ENCODE measurements at regions not wholly inside any gene's neighbourhood (a gene's known extent, or its start where the extent isn't known, plus 50 kb on each side); places are given as distances from the start of the nearest gene placed in this dataset.
A peak's percentile ranks its signal among the peaks of the same experiment; 100 is the strongest.
"Not testable (repeated sequence)": the region's sequence is repeated elsewhere in the genome, so short reads cannot be mapped to it uniquely, and the experiment has no call there.

DNA sequence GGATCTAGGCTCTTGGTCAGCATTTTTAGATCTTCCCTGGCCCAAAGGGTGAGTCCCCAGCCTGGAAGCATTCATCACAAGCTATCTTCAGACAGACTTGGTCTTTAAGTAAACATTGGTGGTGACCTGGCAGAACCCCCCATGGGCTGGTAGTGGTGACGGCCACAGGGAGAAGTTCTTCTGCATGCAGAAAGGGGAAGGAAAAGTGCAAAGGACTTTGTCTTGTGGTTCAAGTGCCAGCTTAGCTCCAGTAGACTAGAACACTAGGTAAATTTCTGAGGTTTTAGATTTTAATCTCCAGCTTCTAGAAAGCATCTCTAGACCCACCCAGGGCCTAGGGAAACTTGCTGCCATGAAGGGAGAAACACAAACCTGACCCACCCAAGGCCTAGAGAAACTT is 584.0 kb downstream of the CHSY3 start:
- no peak for DNase-seq (ENCODE audit: low read depth)

- DNase-seq (ENCODE audit: low read depth) = no peak
Observed at GRCh38 chr5:130479045-130479804, 575.0 kb downstream of the CHSY3 start.

DNA sequence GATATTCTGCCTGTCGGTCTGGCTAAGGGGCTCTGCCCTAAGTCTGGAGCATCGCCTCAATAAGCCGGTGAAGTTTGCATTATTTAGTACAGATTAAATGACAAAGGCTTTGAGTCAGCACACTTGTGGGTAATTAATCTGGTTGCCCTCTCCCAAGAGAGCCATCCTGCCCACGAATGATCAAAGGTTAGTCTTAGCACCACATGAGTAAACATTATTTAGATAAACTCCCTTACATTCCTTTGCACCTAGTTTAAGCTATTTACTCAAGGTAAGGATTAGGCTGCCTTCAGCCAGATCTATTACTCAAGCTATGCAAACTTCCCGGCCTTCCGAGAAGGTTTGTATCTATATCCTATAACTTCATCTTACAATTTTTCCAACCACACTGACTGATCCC is 572.1 kb downstream of the CHSY3 start:
- DNase-seq (ENCODE audit: low read depth) = no peak

GRCh38 chr5:130462516-130462915 is 558.3 kb downstream of the CHSY3 start:
- peak; percentile 12 for DNase-seq (ENCODE audit: low read depth)

DNA sequence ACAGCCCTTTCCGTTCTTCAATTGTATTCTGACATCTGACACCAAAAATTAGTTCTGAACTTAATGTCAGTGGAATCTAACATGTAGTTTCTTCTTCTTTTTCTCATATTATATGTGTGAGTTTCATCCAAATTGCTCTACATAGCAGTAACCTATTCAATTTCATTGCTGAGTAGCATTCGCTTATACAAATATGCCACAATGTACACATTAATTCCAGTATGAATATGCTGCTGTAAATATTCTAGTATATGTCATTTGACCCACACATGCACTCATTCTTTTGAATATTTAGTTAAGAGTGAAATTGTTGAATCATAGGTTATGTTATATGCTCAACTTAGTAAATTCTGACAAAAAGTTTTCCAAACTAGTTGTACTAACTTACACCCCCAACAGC is 550.9 kb downstream of the CHSY3 start:
- no peak for DNase-seq (ENCODE audit: low read depth)

- no peak for DNase-seq (ENCODE audit: low read depth)
Observed at GRCh38 chr5:130452744-130453143, 548.5 kb downstream of the CHSY3 start.

DNA sequence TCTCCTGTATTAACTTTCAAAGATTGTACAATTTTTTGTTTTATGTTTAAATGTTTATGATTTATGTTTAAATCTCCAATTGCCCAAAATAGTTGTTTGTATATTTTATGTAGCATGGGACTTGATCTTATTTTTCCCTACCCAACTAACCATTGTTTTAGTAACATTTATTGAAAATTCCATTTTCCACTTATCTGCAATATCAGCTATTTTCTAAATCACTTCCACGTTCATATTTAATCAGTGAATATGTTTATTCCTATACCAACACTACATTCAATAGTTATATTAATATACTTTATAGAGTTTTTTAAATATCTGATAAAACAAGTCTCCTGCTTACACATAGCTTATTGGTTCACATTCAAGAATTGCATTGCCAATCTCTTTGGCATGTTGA is 532.2 kb downstream of the CHSY3 start:
- no peak for DNase-seq (ENCODE audit: low read depth)

DNA sequence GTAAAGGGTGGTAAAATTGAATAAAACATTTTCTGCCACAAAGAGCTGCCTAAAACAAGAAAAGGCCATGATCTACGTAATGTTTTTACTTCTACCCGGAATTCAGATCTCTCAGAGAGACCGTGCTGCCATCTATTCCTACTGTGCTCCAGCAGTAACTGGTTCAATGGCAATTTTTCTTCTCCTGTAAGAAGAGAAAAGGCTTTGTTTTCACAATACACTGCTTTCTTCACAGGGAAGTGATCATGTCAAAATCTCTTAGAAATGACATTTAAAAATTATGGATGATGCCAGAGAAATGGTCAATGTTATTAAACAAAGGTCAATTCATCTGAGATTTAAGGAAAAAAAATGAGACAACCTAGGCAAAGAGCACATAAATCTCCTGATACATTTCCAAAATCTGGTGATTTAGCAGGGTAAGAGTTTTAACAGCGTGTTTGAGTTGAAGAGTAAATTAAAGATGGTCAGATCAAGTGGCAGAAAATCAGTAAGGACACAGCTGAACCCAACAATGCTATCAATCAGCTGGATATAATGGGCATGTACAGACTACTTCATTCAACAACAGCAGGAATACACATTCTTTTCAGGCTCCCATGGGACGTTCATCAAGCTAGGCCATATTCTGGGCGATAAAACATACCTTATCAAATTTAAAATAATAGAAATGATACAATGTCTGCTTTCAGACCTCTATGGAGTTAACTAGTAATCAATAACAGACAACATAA is 523.1 kb downstream of the CHSY3 start:
- no peak for DNase-seq (ENCODE audit: low read depth)

DNA sequence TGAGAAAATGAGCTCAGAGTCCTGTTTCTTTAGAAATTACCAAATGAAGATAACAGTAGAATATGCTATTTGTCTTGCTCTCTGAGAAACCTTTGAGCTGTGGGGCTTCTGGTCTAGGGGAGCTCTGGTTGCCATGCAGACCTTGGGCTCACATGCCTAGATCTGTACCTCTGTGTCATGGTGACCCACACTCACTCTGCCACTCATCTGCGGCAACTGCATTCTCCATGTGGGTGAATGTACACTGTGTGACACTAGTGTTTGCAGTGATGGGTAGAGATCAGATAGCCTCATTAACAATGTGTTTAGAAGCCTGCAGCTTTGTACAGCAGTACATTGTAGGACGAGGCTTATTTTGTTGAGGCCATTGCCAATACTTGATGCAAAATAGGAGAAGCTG is 521.2 kb downstream of the CHSY3 start:
- DNase-seq (ENCODE audit: low read depth) = no peak

- DNase-seq (ENCODE audit: low read depth) = no peak
Observed at GRCh38 chr5:130424341-130424740, 520.1 kb downstream of the CHSY3 start.

DNA sequence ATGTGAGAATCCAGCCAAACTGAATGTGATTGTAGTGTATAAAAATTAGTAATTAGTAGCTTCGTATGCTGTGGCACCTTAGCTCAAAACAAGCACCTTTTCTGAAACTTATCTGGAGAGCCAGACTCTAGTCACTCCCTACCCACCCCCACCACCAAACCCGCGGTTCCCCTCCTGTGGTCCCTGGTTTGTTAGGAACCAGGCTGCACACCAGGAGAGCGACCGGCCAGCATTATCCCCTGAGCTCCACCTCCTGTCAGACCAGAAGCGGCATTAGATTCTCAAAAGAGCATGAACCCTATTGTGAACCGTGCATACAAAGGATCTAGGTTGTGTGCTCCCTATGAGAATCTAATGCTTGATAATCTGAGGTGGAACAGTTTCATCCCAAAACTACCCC is 498.6 kb downstream of the CHSY3 start:
- no peak for DNase-seq (ENCODE audit: low read depth)

- peak; percentile 8 for DNase-seq (ENCODE audit: low read depth)
Observed at GRCh38 chr5:130400091-130400490, 495.8 kb downstream of the CHSY3 start.

- DNase-seq (ENCODE audit: low read depth) = no peak
Observed at GRCh38 chr5:130398825-130399224, 494.6 kb downstream of the CHSY3 start.

DNA sequence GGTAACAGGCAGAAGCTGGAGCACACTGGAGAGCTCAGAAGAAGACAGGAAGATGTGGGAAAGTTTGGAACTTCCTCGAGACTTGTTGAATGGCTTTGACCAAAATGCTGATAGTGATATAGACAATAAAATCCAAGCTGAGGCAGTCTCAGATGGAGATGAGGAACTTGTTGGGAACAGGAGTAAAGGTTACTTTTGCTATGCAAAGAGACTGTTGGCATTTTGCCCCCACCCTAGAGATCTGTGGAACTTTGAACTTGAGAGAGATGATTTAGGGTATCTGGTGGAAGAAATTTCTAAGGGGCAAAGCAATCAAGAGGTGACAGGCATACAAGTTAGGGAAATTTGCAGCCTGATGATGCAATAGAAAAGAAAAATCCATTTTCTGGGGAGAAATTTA is 493.5 kb downstream of the CHSY3 start:
- DNase-seq (ENCODE audit: low read depth) = not testable (repeated sequence)

DNA sequence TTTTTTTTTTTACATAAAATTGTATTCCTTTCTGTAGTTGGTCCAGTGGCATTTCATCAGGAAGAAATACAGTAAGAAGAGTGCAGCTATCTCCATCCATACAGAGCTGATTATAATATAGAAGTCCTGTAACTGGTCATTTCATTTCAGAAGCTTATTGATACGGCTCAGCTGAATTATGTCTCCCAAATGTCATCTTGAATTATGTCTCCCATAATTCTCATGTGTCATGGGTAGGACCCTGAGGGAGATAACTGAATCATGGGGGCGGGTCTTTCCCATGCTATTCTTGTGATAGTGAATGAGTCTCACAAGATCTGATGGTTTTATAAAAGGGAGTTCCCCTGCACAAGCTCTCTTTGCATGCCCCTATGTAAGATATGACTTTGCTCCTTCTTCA is 492.9 kb downstream of the CHSY3 start:
- DNase-seq (ENCODE audit: low read depth) = no peak

GRCh38 chr5:130391727-130392264 is 487.5 kb downstream of the CHSY3 start:
- DNase-seq (ENCODE audit: low read depth) = not testable (repeated sequence)

DNA sequence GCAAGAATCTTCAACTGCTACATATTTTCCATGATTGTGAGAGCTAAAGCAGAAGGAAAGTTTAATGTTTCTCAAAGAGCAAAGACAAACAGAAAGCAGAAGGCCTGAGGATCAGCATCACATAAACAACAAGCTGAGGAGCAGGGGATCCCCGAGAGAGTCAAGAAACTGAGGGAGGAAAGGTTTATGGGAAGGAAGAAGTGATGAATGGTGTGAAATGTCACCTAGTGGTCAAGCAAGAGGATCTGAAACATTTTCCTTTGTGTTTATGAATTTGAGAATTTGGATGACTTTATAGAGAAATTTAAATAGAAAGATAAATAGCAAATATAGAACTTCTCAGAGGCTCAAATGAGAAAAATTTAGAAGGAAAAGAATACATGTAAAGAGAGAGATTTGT is 481.9 kb downstream of the CHSY3 start:
- DNase-seq (ENCODE audit: low read depth) = no peak

- no peak for DNase-seq (ENCODE audit: low read depth)
Observed at GRCh38 chr5:130385656-130386055, 481.4 kb downstream of the CHSY3 start.

DNA sequence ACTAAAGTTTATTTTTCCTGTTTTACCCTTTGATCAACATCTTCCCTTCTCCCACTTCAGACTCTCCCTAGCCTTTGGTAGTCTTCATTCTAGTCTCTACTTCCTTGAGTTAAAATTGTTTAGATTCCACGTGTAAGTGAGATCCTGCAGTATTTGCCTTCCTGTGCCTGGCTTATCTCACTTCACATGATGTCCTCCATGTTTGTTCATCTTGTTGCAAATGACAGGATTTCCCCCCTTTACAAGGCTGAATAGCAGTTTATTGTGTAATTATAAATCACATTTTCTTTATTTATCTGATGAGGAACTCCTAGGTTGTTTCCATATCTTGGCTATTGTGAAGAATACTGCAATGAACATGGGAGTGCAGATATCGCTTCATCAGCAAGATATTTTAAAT is 461.7 kb downstream of the CHSY3 start:
- DNase-seq (ENCODE audit: low read depth) = no peak

DNA sequence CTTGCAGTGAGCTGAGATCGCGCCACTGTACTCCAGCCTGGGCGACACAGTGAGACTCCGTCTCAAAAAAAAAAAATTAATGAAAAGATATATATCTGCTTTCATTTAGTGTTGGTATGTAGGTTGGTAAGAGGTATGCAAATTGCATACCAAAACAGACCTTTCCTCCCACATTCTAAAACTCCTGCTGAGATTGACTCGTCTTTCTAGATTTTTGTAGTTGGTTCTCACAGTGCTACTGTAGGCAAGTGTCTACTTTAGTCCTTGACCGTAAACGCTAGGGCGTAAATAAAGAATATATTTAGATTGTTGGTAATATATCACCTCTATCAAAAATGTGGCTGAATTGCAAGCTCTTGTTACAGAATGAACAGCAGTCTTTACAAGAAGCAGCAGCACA is 445.9 kb downstream of the CHSY3 start:
- DNase-seq (ENCODE audit: low read depth) = no peak

- DNase-seq (ENCODE audit: low read depth) = peak; percentile 35
Observed at GRCh38 chr5:130337179-130337888, 433.1 kb downstream of the CHSY3 start.

GRCh38 chr5:130335117-130335516 is 430.9 kb downstream of the CHSY3 start:
- DNase-seq (ENCODE audit: low read depth) = no peak

DNA sequence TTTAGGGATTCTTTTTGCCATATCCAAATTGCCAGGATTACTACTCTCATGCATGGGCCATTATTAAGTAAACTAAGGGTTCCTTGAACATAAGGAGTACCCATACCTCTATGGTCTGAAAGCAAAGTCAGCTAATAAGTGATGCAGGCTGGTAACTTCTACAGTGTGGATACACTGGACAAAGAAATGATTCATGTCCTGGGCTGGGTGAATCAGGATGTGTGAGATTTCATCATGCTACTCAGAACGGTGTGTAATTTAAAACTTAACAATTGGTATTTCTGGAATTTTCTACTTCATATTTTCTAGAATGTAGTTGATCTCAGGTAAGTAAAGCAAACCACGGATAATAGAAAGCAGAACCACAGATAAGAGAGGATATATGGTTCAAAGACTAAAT is 428.8 kb downstream of the CHSY3 start:
- DNase-seq (ENCODE audit: low read depth) = no peak

Measured in HS-27A (cell line).